G401.6 (cell line): ENCODE measurements at regions not wholly inside any gene's neighbourhood (a gene's known extent, or its start where the extent isn't known, plus 50 kb on each side); places are given as distances from the start of the nearest gene placed in this dataset.

ENCODE experiments used
- FAIRE-seq: peaks from 2 replicates; lab custom pipeline; 2012; peaks lifted over from hg19 to GRCh38; lab: Jason Lieb, UNC

GRCh38 chr14:22513066-22513812 is 75.8 kb downstream of the DAD1 start:
- FAIRE-seq = no peak

- no peak for FAIRE-seq
These were observed 76.8 kb downstream of the DAD1 start for GRCh38 chr14:22512106-22512814.

GRCh38 chr14:22510527-22511110 is 78.4 kb downstream of the DAD1 start:
- FAIRE-seq = no peak

- no peak for FAIRE-seq
These were observed 79.2 kb downstream of the DAD1 start for GRCh38 chr14:22509751-22510300.

- FAIRE-seq = no peak
These were observed 79.9 kb downstream of the DAD1 start for GRCh38 chr14:22509036-22509709.

GRCh38 chr14:22508662-22509035 is 80.4 kb downstream of the DAD1 start:
- FAIRE-seq = no peak

GRCh38 chr14:22508150-22508457 is 80.9 kb downstream of the DAD1 start:
- no peak for FAIRE-seq

DNA sequence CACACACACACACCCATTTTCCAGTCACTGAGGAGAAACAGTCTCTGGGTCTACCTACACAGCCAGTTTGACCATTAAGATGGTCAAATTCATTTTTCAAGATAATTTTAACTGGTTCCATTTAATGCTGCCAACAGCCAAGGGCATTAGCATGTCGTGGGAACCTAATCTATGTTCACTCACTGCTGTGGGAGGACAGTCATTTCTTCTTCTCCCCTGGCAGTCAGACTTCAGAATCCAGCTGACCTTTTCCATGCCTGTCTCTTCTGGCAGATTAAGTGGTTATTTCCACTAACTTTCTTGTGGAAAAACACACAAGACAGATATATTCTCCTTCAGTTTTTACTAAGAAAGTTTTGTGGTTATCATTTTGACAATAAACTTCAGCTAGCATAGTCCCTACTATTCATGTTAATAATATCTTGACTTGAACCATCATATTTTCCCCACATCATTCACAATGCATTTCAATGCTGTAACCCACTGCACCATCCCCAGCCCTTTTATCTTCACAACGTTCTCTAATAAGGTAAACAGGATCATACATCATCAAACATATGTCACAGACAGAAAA is 82.2 kb downstream of the DAD1 start:
- FAIRE-seq = no peak

DNA sequence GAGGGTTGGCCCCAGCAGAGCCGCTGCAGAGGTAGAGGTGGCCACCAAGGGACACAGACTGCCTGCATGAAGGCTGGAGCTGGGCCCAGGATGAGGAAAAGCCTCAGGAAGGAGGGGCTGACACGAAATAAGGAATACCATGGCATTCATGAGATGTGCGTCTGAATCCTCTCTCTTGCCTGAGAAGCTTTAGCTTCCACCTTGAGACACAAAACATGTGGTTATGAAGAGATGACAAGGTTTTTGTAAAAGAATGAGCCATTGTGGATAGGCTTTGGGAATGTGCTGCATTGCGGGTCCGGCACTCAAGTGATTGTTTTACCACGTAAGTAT is 82.7 kb downstream of the DAD1 start:
- FAIRE-seq = no peak

DNA sequence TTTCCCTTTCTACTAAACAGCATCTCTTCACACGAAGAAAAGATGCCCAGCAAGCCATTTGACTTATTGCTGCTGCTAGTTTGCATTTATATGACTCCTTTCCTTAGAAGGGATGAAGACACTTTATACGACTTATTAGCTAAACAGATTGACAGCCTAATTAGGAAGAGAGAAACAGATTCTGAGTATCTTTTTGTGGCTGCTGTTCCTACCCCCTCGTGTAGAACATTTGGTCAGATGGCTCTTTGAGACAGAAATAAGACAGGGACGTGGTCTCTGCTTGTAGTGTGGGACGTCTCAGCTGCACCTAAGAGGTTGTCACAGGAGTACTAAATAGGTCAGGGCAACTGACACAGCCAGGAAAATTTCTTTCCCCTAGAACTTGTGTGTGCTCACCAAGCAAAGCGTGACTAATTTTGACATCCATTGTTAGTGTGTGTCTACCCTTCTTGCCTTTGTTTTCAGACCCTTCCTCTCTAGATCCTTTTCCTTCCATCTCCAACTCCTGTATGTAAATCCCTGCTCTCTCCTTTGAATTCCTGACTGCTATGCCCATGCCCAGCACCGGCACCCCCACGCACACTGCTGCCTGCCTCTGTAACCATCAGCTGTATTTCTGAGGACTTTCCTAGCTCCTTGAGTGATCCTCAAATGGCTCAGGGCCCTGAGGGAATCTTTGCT is 83.2 kb downstream of the DAD1 start:
- FAIRE-seq = no peak

DNA sequence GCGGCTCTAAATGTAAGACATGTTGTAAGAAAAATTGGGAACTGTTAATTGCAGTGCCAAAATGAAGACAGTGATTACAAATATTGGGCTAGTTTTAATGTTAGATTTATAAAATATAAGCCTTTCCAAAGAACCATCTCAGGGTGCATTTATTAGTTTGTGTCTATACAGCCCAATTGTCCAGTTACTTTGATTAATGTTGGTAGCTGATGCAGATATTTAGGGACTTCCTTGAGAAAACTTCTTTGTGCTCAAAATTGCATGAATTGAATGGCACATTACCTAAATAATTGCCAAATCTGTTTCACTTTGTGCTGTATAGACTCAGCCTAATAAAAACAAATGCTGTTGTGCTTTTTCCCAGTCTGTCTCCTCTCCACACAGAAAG is 83.7 kb downstream of the DAD1 start:
- FAIRE-seq = no peak

DNA sequence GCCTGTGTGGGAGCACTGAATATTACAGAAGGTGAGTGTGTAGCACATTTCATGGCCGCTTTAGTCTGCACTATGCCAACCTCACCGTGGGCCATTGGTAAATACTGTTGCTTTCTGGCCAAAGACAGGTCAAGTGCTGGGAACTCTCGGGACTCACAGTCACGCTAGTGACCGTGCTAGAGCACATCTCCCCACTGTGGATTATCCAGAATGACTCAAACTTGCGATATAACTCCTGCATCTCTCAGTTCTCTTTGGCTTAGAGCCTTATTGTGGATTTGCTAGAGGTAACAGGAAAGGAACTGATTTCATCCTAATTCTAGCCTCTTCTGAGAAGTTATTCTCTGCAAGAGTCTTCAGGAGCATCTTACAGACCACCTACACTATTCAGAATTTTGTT is 86.5 kb downstream of the DAD1 start:
- no peak for FAIRE-seq

- FAIRE-seq = no peak
These were observed 87.0 kb downstream of the DAD1 start for GRCh38 chr14:22502007-22502406.

DNA sequence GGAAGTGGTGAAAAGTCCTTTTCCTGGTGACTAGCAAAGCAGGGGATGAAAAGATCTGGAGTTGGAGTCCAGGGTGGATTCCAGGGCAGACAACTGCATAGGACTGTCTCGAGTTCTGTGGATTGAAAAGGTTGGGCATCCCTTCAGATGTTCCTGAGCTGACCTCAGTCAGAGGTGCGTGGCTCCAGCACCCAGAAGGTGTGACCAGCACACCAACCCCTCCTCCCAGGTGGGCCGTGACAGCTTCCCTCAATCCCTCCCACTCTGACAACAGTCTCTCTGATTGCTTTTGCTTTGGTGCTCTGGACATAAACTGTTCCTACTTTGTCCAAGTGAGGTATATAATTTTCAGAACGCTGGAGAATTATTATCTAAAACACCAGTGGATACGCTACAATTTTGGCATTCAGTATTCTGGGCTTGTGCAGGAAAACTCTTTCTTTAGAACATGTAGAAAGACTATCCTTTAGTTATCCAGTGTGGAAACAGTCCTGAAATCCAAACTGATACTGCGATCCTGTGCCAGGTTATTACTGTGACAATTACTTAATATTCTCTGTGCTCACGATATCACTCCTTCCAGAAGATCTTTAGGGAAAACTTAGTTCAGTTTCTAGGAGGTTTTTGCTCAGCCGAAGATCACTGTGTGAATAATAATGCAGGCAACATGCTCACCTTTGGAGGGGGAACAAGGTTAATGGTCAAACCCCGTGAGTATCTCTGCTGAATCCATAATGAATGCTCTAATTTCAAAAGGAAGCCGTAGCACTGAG is 87.9 kb downstream of the DAD1 start:
- no peak for FAIRE-seq

- FAIRE-seq = no peak
These were observed 88.5 kb downstream of the DAD1 start for GRCh38 chr14:22500525-22500924.

GRCh38 chr14:22497671-22498093 is 91.3 kb downstream of the DAD1 start:
- FAIRE-seq = no peak

DNA sequence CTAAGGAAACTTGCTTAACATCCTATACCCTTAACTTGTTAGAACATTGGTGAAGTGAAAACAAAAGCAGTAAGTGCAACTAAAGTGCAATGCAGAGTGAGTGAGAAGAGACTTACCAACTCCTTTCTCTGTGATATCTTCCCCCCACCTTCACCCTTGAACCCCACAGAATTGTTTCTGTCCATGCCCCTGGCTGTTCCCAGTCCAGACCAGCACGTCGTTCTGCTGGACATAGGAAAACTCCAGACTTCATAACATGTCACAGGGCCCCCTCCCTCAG is 91.9 kb downstream of the DAD1 start:
- FAIRE-seq = no peak

GRCh38 chr14:22494486-22495135 is 94.4 kb downstream of the DAD1 start:
- FAIRE-seq = no peak

DNA sequence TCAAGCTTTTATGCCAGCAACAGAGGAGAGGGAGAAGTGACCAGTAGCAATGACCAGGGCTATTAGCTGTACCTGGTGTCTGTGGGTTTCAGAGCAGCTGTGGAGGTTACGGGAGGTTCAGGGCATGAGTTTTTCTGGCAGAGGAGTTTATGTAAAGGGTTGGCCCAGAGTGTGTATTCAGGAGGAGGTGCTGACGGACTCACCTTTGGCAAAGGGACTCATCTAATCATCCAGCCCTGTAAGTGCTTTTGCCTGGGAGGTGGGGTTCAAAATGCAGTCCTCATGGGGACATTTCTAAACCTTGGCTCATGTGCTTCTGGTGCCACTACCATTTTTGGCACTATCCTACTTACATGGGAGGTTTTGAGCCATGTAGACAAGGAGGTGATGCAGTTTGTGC is 95.3 kb downstream of the DAD1 start:
- FAIRE-seq = no peak

DNA sequence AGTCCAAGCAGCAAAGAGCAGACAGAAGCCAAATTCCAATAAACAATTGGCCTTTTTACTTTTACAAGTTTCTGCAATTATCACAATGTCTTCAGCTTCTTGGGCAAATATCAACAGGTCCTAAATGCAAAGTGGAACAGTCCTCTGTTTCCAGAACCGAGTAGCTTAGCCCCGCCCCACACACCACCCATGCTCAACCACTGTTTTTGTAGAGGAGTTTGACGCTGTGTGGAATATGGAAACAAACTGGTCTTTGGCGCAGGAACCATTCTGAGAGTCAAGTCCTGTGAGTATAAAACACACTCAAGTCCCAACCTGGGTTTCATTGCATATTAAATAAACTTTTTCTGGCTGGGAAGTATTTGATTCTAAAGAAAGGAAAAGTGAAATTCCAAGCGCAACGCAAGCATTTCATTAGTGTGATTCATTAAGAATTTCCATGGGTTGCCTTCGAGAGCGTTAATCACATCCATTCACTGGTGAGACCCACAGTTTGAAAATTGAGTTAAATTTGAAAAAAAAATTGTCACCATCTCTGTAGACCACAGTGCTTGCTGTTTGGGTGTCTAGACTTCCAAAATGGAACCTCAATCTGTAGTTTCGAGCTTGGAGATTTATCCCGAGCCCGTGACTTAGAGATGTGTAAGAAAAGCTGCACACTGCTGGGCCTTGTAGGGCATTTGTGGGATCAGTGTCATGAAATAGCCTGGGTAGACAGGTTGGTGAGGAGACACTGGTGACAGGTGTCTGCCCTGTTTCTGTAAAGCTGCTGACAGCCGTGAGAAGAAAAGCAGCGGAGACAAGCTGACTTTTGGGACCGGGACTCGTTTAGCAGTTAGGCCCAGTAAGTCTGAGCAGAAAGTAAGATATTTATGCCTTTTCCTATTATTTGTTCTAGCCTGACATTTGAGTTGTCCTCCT is 96.1 kb downstream of the DAD1 start:
- FAIRE-seq = no peak
